Heart left ventricle (tissue), 13 donors: ENCODE measurements at regions not wholly inside any gene's neighbourhood (a gene's known extent, or its start where the extent isn't known, plus 50 kb on each side); places are given as distances from the start of the nearest gene placed in this dataset.

Experiments used
- CTCF ChIP-seq, 12 donors: fragments of 200-600 bp; sonication (generic) in 4 of 12; IDR thresholded peaks; one replicate each; pipeline versions ENCODE4 v1.5.0 to v1.8.0; 2018 to 2022; ENCODE audit warnings: antibody characterized with exemption in 12 of 12, mild to moderate bottlenecking in 5 of 12
- POLR2A ChIP-seq, 2 donors: fragments of 450-650 bp; IDR thresholded peaks; one replicate each; pipeline ENCODE4 v1.6.1; 2017; ENCODE audit warnings: antibody characterized with exemption in 2 of 2, mild to moderate bottlenecking in 2 of 2, moderate library complexity in 2 of 2
- donor health status: ischemic (EF 13 %, LVEDD 7.1; RV severe dilation, severe dysfunction).
- donor health status: DM: no; HTN: yes; CAD: no.
- donor health status: DM: no; HTN: no; CAD: no.
- donor health status: ischemic (EF 25% LVEDD 6.9; RV normal size, moderate dysfunction).
- donor health status: ischemic (EF 25% LVEDD 5.7; RV mildly dilated, moderate dysfunction).
- donor health status: ischemic (EF 35%, LVEDD 5.7; RV mildly dilated, moderate dysfunction).
- donor health status: nonischemic (EF 11% LVEDD 7.7; RV severe dilation, severe dysfunction).
- donor health status: DM: yes; HTN: yes; CAD: no.
- donor health status: PGD.
- donor health status: ischemic (EF 29% LVEDD 5.4; RV normal size, mild dysfunction).
- donor health status: nonischemic (EF 23%, LVEDD 6.1; RV moderate dilation, normal function).

GRCh38 chr2:43008388-43008787 is 216.0 kb upstream of the HAAO start:
- TF ChIP-seq CTCF (IDR thresholded peaks at IDR 0.05) (no peak), POLR2A (IDR thresholded peaks at IDR 0.05) (no peak)
